Neuronal stem cell (in vitro differentiated cells): ENCODE measurements at regions not wholly inside any gene's neighbourhood (a gene's known extent, or its start where the extent isn't known, plus 50 kb on each side); places are given as distances from the start of the nearest gene placed in this dataset.

Experiments used
- DNase-seq: peaks from one replicate; pipeline ENCODE4 v3.0.0-alpha.2; 2013; ENCODE audit warnings: low spot score
- H2AFZ ChIP-seq: one replicate; pipeline ENCODE4 v1.6.1; 2013; ENCODE audit warnings: mild to moderate bottlenecking, low read length, inconsistent platforms
- H2AK5ac ChIP-seq: 2 replicates; pipeline ENCODE4 v1.6.1; 2013; ENCODE audit warnings: low read depth, mild to moderate bottlenecking, inconsistent platforms, low read length, moderate library complexity, mixed read lengths
- H2BK120ac ChIP-seq: 2 replicates; pipeline ENCODE4 v1.6.1; 2013; ENCODE audit warnings: low read depth, mild to moderate bottlenecking, inconsistent platforms, low read length, moderate library complexity, mixed read lengths
- H2BK12ac ChIP-seq: one replicate; pipeline ENCODE4 v1.6.1; 2013; ENCODE audit warnings: low read length, inconsistent platforms
- H2BK15ac ChIP-seq: 2 replicates; pipeline ENCODE4 v1.6.1; 2013; ENCODE audit warnings: mild to moderate bottlenecking, low read length, inconsistent platforms, mixed read lengths
- H2BK5ac ChIP-seq: one replicate; pipeline ENCODE4 v1.6.1; 2013; ENCODE audit warnings: inconsistent platforms, mild to moderate bottlenecking, low read length, moderate library complexity
- H3K14ac ChIP-seq: one replicate; pipeline ENCODE4 v1.6.1; 2013; ENCODE audit warnings: low read length, inconsistent platforms
- H3K18ac ChIP-seq: 2 replicates; pipeline ENCODE4 v1.6.1; 2013; ENCODE audit warnings: low read length, inconsistent platforms
- H3K23ac ChIP-seq: 2 replicates; pipeline ENCODE4 v1.6.1; 2013; ENCODE audit warnings: low read depth, mild to moderate bottlenecking, mixed read lengths, low read length, inconsistent platforms; ENCODE audit not compliant: poor library complexity
- H3K27ac ChIP-seq: replicated peaks from 3 replicates; pipeline ENCODE4 v1.5.1; 2013; ENCODE audit warnings: low read length, inconsistent platforms
- H3K27me3 ChIP-seq, 3 experiments: 2 replicates each; pipeline ENCODE4 v1.6.1; 2013; ENCODE audit warnings: low read length in 3 of 3, mild to moderate bottlenecking in 2 of 3, inconsistent platforms in 1 of 3, low read depth in 1 of 3, mixed read lengths in 1 of 3, moderate library complexity in 1 of 3; ENCODE audit not compliant: control insufficient read depth in 3 of 3, insufficient read depth in 3 of 3
- H3K36me3 ChIP-seq, 2 donors: replicated peaks in 1 of 2; 2 replicates each; pipeline ENCODE4 v1.6.1; 2013; ENCODE audit warnings: low read length in 2 of 2; ENCODE audit not compliant: control insufficient read depth in 2 of 2, insufficient read depth in 2 of 2
- H3K4ac ChIP-seq: 2 replicates; pipeline ENCODE4 v1.6.1; 2013; ENCODE audit warnings: inconsistent platforms, mild to moderate bottlenecking, low read length, moderate library complexity
- H3K4me1 ChIP-seq, 2 donors: 1 replicate in 1 of 2; 2 replicates in 1 of 2; pipeline ENCODE4 v1.6.1; 2013; ENCODE audit warnings: low read length in 2 of 2, low read depth in 1 of 2; ENCODE audit not compliant: control insufficient read depth in 2 of 2, insufficient read depth in 1 of 2
- H3K4me2 ChIP-seq: one replicate; pipeline ENCODE4 v1.6.1; 2013; ENCODE audit warnings: mild to moderate bottlenecking, low read length, inconsistent platforms; ENCODE audit not compliant: insufficient read depth, poor library complexity, severe bottlenecking
- H3K4me3 ChIP-seq, 2 donors: 2 replicates each; pipeline ENCODE4 v1.5.1; 2013; ENCODE audit warnings: low read length in 2 of 2, mild to moderate bottlenecking in 2 of 2, inconsistent platforms in 1 of 2, moderate library complexity in 1 of 2
- H3K79me1 ChIP-seq: one replicate; pipeline ENCODE4 v1.6.1; 2013; ENCODE audit warnings: low read depth, mild to moderate bottlenecking, inconsistent platforms, low read length, moderate library complexity
- H3K9ac ChIP-seq: one replicate; pipeline ENCODE4 v1.6.1; 2013; ENCODE audit warnings: mild to moderate bottlenecking, low read depth, low read length, inconsistent platforms; ENCODE audit not compliant: poor library complexity
- H3K9me3 ChIP-seq, 2 donors: replicated peaks in 1 of 2; 2 replicates each; pipeline versions ENCODE3 to v1.6.1; 2013; ENCODE audit warnings: low read length in 2 of 2, mild to moderate bottlenecking in 2 of 2, inconsistent platforms in 1 of 2, low read depth in 1 of 2, mixed read lengths in 1 of 2, moderate library complexity in 1 of 2; ENCODE audit not compliant: control insufficient read depth in 2 of 2, insufficient read depth in 1 of 2
- H4K8ac ChIP-seq: one replicate; pipeline ENCODE4 v1.6.1; 2013; ENCODE audit warnings: low read depth, mild to moderate bottlenecking, inconsistent platforms, low read length, moderate library complexity
- H4K91ac ChIP-seq: one replicate; pipeline ENCODE4 v1.6.1; 2013; ENCODE audit warnings: low read length, low read depth, mild to moderate bottlenecking, inconsistent platforms; ENCODE audit not compliant: poor library complexity
- WGBS, 2 donors: extraction: QIAGEN DNeasy Blood & Tissue Kit; methylation state at CpG; one replicate each; pipeline ENCODE4 v1.1.7; 2013; ENCODE audit warnings: missing lambda C conversion rate in 2 of 2, mixed read lengths in 1 of 2; ENCODE audit not compliant: insufficient read length in 2 of 2, insufficient replicate concordance in 1 of 2; ENCODE audit errors: extremely low coverage in 2 of 2; 5-methylcytosine and 5-hydroxymethylcytosine counted together

GRCh38 chr1:30469426-30469825, 254.0 kb downstream of the MATN1 start:
- no peak overlapping the region for H3K14ac ChIP-seq
- peaks cover 0 to 6% (median 0%) of the 10 kb centered on the region in 3 experiments for H3K27me3 ChIP-seq
- no peaks in the 10 kb centered on the region for H3K36me3 ChIP-seq
- H3K79me1 ChIP-seq: no peaks in the 10 kb centered on the region
- H3K4me2 ChIP-seq: no peak overlapping the region
- H3K23ac ChIP-seq: no peak overlapping the region
- no CpG with 5 or more reads among the region's 5 CpGs for WGBS, 2 donors
- no peak overlapping the region for H2BK15ac ChIP-seq
- H3K18ac ChIP-seq: no peak overlapping the region
- H3K4ac ChIP-seq: no peak overlapping the region
- H2BK120ac ChIP-seq: no peak overlapping the region
- H2AK5ac ChIP-seq: no peak overlapping the region
- H2AFZ ChIP-seq: no peak overlapping the region
- H3K27ac ChIP-seq: no peak overlapping the region
- H3K9ac ChIP-seq: no peak overlapping the region
- no peak overlapping the region for H4K91ac ChIP-seq
- no peaks in the 10 kb centered on the region for H3K9me3 ChIP-seq
- DNase-seq: no peak
- no peaks in the 10 kb centered on the region for H3K4me1 ChIP-seq
- H2BK5ac ChIP-seq: no peak overlapping the region
- H3K4me3 ChIP-seq: no peak overlapping the region
- H4K8ac ChIP-seq: no peak overlapping the region
- H2BK12ac ChIP-seq: no peak overlapping the region

- H4K8ac ChIP-seq: no peak overlapping the region
- no peak for DNase-seq
- H2BK120ac ChIP-seq: no peak overlapping the region
- no peak overlapping the region for H2BK5ac ChIP-seq
- no peak overlapping the region for H2AFZ ChIP-seq
- H3K4me1 ChIP-seq: no peaks in the 10 kb centered on the region
- H3K79me1 ChIP-seq: no peaks in the 10 kb centered on the region
- no peak overlapping the region for H4K91ac ChIP-seq
- no peak overlapping the region for H3K14ac ChIP-seq
- H3K4me3 ChIP-seq: no peak overlapping the region
- peaks cover 0 to 2% of the 10 kb centered on the region in 2 donors for H3K9me3 ChIP-seq
- no peak overlapping the region for H3K4ac ChIP-seq
- no peak overlapping the region for H3K4me2 ChIP-seq
- H2BK12ac ChIP-seq: no peak overlapping the region
- no CpG with 5 or more reads among the region's 10 CpGs for WGBS, 2 donors
- H3K27ac ChIP-seq: no peak overlapping the region
- no peaks in the 10 kb centered on the region for H3K36me3 ChIP-seq
- H2AK5ac ChIP-seq: no peak overlapping the region
- H3K23ac ChIP-seq: peak overlapping the region; percentile 59
- no peak overlapping the region for H3K9ac ChIP-seq
- no peak overlapping the region for H2BK15ac ChIP-seq
- H3K27me3 ChIP-seq: no peaks in the 10 kb centered on the region
- H3K18ac ChIP-seq: no peak overlapping the region
Measured at GRCh38 chr1:30467101-30467500, 256.3 kb downstream of the MATN1 start.

GRCh38 chr1:30466610-30467009, 256.8 kb downstream of the MATN1 start:
- Histone ChIP-seq H3K4ac (no peak overlapping the region), H3K4me2 (no peak overlapping the region)
- no CpG with 5 or more reads among the region's 3 CpGs for WGBS, 2 donors

GRCh38 chr1:30466026-30466425, 257.4 kb downstream of the MATN1 start:
- Histone ChIP-seq H3K14ac (no peak overlapping the region), H2AFZ (no peak overlapping the region), H4K8ac (no peak overlapping the region), H3K79me1 (no peaks in the 10 kb centered on the region), H3K4me1 (no peaks in the 10 kb centered on the region), H2BK12ac (no peak overlapping the region), H2AK5ac (no peak overlapping the region), H3K4ac (no peak overlapping the region), H2BK120ac (no peak overlapping the region), H3K36me3 (no peaks in the 10 kb centered on the region), H3K9ac (no peak overlapping the region), H3K23ac (no peak overlapping the region), H4K91ac (no peak overlapping the region), H2BK15ac (no peak overlapping the region), H3K4me3 (no peak overlapping the region), H3K27me3 (no peaks in the 10 kb centered on the region), H2BK5ac (no peak overlapping the region), H3K4me2 (no peak overlapping the region), H3K18ac (no peak overlapping the region), H3K27ac (no peak overlapping the region), H3K9me3 (peaks cover 0 to 2% of the 10 kb centered on the region in 2 donors)
- no CpG with 5 or more reads among the region's 4 CpGs for whole genome bisulfite sequencing, 2 donors
- no peak for DNase-seq

More at GRCh38 chr1:30466610-30467009, 256.8 kb downstream of the MATN1 start:
- Histone ChIP-seq H3K23ac (no peak overlapping the region), H2BK5ac (no peak overlapping the region), H3K4me3 (no peak overlapping the region), H4K91ac (no peak overlapping the region), H3K14ac (no peak overlapping the region), H3K79me1 (no peaks in the 10 kb centered on the region), H3K9me3 (peaks cover 0 to 2% of the 10 kb centered on the region in 2 donors), H3K18ac (no peak overlapping the region), H3K27ac (no peak overlapping the region), H2AK5ac (no peak overlapping the region), H2BK15ac (no peak overlapping the region), H3K9ac (no peak overlapping the region), H3K27me3 (no peaks in the 10 kb centered on the region), H2BK12ac (no peak overlapping the region), H4K8ac (no peak overlapping the region), H3K36me3 (no peaks in the 10 kb centered on the region), H2AFZ (no peak overlapping the region), H3K4me1 (no peaks in the 10 kb centered on the region), H2BK120ac (no peak overlapping the region)
- DNase-seq: no peak
